HepG2 (cell line): ENCODE measurements at regions not wholly inside any gene's neighbourhood (a gene's known extent, or its start where the extent isn't known, plus 50 kb on each side); places are given as distances from the start of the nearest gene placed in this dataset.

ENCODE experiments used
- ATF4 ChIP-seq, 2 experiments: fragments of 450-650 bp in 1 of 2; sonication (generic) in 1 of 2; formaldehyde crosslinking; IDR thresholded peaks; 2 replicates each; pipeline versions ENCODE4 v1.5.0 to v1.8.0; 2020 to 2022; ENCODE audit warnings: mild to moderate bottlenecking in 1 of 2, missing genetic modification reagents in 1 of 2
- ATRX ChIP-seq: sonication (generic); formaldehyde crosslinking; IDR thresholded peaks from 2 replicates; pipeline ENCODE4 v1.4.0; 2020; ENCODE audit warnings: missing genetic modification reagents, borderline replicate concordance
- ETV5 ChIP-seq: IDR thresholded peaks from 2 replicates; pipeline ENCODE4 v1.6.1; 2018; ENCODE audit warnings: missing biosample characterization, missing genetic modification reagents, inconsistent platforms, borderline replicate concordance
- IKZF5 ChIP-seq: IDR thresholded peaks from 2 replicates; pipeline ENCODE4 v1.6.1; 2018; ENCODE audit warnings: missing genetic modification reagents, mild to moderate bottlenecking, missing compliant biosample characterization
- ISL2 ChIP-seq: sonication (generic); formaldehyde crosslinking; IDR thresholded peaks from 2 replicates; pipeline ENCODE4 v1.5.0; 2020; ENCODE audit warnings: missing genetic modification reagents
- MATR3 ChIP-seq: sonication (generic); formaldehyde crosslinking; IDR thresholded peaks from 2 replicates; pipeline ENCODE4 v1.4.0; 2020; ENCODE audit warnings: missing genetic modification reagents
- MBD4 ChIP-seq: IDR thresholded peaks from 2 replicates; pipeline ENCODE4 v1.6.1; 2012; ENCODE audit warnings: low read length, inconsistent platforms, borderline replicate concordance
- REPIN1 ChIP-seq: sonication (generic); formaldehyde crosslinking; IDR thresholded peaks from 2 replicates; pipeline ENCODE4 v1.8.0; 2022; ENCODE audit warnings: missing genetic modification reagents, low read depth, mild to moderate bottlenecking, borderline replicate concordance
- TCF12 ChIP-seq, 2 experiments: fragments of 450-650 bp in 1 of 2; sonication (generic) in 1 of 2; formaldehyde crosslinking in 1 of 2; IDR thresholded peaks; 2 replicates each; pipeline versions ENCODE4 v1.6.1 to v1.8.0; 2017 to 2022; ENCODE audit warnings: antibody characterized with exemption in 1 of 2, mild to moderate bottlenecking in 1 of 2, missing genetic modification reagents in 1 of 2, moderate library complexity in 1 of 2
- THRA ChIP-seq: sonication (generic); formaldehyde crosslinking; IDR thresholded peaks from 2 replicates; pipeline ENCODE4 v1.4.0; 2020; ENCODE audit warnings: missing genetic modification reagents, borderline replicate concordance
- ZBTB25 ChIP-seq: IDR thresholded peaks from 2 replicates; pipeline ENCODE4 v1.6.1; 2018; ENCODE audit warnings: missing genetic modification reagents
- ZFP37 ChIP-seq: sonication (generic); formaldehyde crosslinking; IDR thresholded peaks from 2 replicates; pipeline ENCODE4 v1.4.0; 2020; ENCODE audit warnings: missing genetic modification reagents, borderline replicate concordance
- ZNF326 ChIP-seq: sonication (generic); formaldehyde crosslinking; IDR thresholded peaks from 2 replicates; pipeline ENCODE4 v1.4.0; 2020; ENCODE audit warnings: missing genetic modification reagents, borderline replicate concordance
- ZNF484 ChIP-seq: sonication (generic); formaldehyde crosslinking; IDR thresholded peaks from 2 replicates; pipeline ENCODE4 v1.5.1; 2020; ENCODE audit warnings: mild to moderate bottlenecking, low read depth, missing genetic modification reagents, borderline replicate concordance

GRCh38 chr3:30227571-30228301, 378.7 kb upstream of the TGFBR2 start (continued):
- TF ChIP-seq IKZF5, result no peak
- TF ChIP-seq ZNF484 (CRISPR knock-in tag), result no peak
- peak; percentile 91; the same call in 1 of the 2 replicates for TF ChIP-seq THRA (CRISPR knock-in tag)
- no peak for TF ChIP-seq ZBTB25 (CRISPR knock-in tag)
- TF ChIP-seq TCF12 (IDR thresholded peaks at IDR 0.05), result no peak
- no peak for TF ChIP-seq TCF12 (CRISPR knock-in tag; IDR thresholded peaks at IDR 0.05)
- peak; percentile 21; the same call in 1 of the 2 replicates for TF ChIP-seq REPIN1 (CRISPR knock-in tag)
- TF ChIP-seq MATR3, result no peak
- peak; percentile 95 for TF ChIP-seq ISL2 (CRISPR knock-in tag)
- no peak for TF ChIP-seq ZFP37 (CRISPR knock-in tag)
- no peak for TF ChIP-seq ZNF326 (CRISPR knock-in tag)
- no peak for TF ChIP-seq ATRX (CRISPR knock-in tag)
- peak in 1 of 2 experiments; percentile 74; a peak in 1 of 4 replicates for TF ChIP-seq ATF4 (CRISPR knock-in tag; IDR thresholded peaks at IDR 0.05)
- peak; percentile 19; the same call in 1 of the 2 replicates for TF ChIP-seq ETV5 (CRISPR knock-in tag)
- 0 out of 2 replicates have a peak, but pooled peaks have one; percentile 57 for TF ChIP-seq MBD4
